ENCODE measurements at regions not wholly inside any gene's neighbourhood (a gene's known extent, or its start where the extent isn't known, plus 50 kb on each side); places are given as distances from the start of the nearest gene placed in this dataset.

DNA sequence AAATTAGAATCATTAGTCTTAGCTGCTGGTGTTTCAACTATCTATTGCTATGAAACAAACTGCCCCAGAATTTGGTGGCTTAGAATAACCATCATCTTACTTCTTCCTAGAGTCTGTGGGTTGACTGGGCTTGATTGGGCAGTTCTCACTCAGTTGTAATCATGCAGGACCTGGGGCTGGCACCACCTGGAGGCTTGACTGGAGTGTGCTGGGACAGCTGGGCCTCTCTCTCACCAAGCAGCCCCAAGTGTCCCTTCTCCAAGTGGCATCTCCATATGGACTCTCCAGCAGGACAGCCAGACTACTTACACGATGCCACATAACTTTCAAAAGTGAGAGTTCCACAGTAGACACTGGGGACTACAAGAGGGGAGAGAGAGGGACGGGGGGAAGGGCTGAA lies 140.3 kb upstream of the ATP1B1 start:
- H3K4me3 ChIP-seq (ENCODE audit: low read length) = no peak overlapping the region
- TF ChIP-seq ZNF274 (IDR thresholded peaks at IDR 0.05; ENCODE audit: low read depth, low read length) = no peak

DNA sequence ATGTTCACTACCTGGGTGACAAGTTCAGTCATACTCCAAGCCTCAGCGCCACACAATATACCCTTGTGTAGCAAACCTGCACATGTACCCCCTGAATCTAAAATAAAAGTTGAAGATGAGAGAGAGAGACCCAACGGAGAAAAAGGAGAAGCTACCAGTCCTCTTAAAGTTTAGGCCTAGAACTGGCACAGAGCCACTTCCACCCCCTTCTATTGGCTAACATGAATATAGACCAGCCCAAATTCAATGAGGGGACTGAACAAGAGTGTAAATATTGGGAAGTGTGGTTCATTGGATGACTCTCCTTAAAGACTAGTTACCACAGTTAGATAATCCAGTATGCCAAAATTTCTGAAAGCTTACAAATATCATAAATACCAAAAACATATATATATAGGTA lies 139.9 kb upstream of the ATP1B1 start:
- TF ChIP-seq ZNF274 (IDR thresholded peaks at IDR 0.05; ENCODE audit: low read depth, low read length) = no peak

GRCh38 chr1:168970926-168971659 lies 135.4 kb upstream of the ATP1B1 start:
- no peak overlapping the region for H3K4me3 ChIP-seq (ENCODE audit: low read length)
- no peak for TF ChIP-seq ZNF274 (IDR thresholded peaks at IDR 0.05; ENCODE audit: low read depth, low read length)

More for the DNA sequence above, 139.9 kb upstream of the ATP1B1 start:
- H3K4me3 ChIP-seq (ENCODE audit: low read length) = no peak overlapping the region

DNA sequence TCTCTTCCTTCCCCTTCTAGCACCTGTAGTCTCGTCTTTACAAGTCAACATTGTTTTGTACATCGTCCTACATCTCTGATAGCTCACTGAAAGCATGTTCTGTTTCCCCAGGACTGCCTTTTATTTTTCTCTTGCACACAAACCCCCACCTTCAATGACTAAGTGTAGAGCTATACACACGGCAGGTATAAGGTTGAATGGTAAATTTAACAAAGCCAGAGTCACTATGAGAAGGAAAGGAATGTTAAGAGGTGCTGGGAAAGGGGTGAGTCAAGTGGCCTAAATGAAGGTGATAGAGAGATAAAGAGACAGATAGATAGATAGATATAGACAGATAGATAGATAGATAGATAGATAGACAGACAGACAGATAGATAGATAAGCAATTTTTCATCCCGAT lies 134.3 kb upstream of the ATP1B1 start:
- no peak overlapping the region for H3K4me3 ChIP-seq (ENCODE audit: low read length)
- TF ChIP-seq ZNF274 (IDR thresholded peaks at IDR 0.05; ENCODE audit: low read depth, low read length) = no peak

DNA sequence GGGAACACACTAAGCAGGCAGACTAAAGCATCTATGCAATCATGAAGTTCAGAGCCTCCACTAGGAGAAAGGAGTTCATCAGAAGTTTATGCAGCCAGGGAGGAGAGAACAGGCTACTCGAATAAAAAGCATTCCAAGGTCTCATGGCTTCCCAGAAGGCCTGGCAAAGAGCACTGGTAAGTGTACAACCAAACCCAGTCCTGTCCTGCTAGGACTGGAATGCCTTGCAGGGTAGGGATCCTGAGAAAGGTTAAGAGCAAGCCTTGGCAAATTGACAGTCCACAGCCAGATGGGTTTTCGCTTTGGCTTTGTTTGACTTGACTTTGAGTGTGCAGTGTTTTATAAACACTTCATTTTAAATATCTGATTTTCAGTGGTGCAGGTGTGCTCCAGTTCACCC lies 133.6 kb upstream of the ATP1B1 start:
- H3K4me3 ChIP-seq (ENCODE audit: low read length) = no peak overlapping the region
- TF ChIP-seq ZNF274 (IDR thresholded peaks at IDR 0.05; ENCODE audit: low read depth, low read length) = no peak

DNA sequence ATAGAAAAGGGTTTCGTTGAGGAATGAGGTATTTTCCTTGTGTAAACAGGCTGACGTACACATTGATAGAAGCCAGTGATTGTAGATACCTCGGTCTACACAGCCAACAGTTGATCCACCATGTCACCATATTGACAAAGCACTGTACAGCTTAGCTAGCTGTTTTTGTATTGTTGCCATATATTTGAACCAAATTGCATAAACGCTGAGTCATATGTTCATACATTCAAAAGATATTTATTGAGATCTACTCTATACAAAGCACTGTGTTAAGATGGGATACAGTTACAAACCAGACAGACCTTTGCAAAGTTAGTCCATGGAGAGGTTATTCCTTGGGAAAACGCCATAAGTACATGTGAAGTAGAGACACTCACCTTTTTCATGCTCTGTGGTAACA lies 132.4 kb upstream of the ATP1B1 start:
- H3K4me3 ChIP-seq (ENCODE audit: low read length) = no peak overlapping the region
- TF ChIP-seq ZNF274 (IDR thresholded peaks at IDR 0.05; ENCODE audit: low read depth, low read length) = no peak

DNA sequence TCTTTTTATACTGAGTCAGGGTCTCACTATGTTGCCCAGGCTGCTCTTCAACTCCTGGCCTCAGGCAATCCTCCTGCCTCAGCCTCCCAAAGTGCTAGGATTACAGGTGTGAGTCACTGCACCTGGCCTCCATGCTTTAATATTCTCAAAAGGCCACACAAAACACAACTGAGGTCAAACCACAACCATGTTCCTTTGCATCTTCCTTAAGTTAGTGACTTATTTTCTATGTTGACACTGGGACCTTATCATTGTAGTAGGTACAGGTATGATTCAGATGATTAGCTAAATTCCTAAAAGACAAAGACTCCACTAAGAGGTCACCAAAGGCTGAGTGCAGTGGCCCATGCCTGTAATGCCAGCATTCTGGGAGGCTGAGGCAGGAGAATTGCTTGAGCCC lies 131.9 kb upstream of the ATP1B1 start:
- TF ChIP-seq ZNF274 (IDR thresholded peaks at IDR 0.05; ENCODE audit: low read depth, low read length) = no peak
- no peak overlapping the region for H3K4me3 ChIP-seq (ENCODE audit: low read length)

DNA sequence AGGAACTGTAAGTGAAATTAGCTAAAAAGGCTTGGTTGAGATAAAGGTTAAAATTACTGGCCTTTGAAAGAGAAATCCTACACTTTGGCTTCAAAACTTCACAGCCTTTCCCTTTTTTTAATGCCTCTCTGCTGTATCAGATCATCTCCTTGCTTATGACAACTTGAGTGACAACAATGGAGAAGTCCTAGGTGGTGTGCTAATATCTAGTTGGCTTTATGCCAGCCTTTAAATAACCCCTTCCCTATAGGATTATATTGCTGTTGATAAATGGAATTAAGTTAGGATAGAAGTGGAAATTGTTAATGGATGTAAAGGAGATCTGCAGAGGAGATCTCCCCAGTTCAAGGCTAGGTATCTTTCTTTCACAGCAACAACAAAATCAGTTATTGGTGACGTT lies 130.2 kb upstream of the ATP1B1 start:
- H3K4me3 ChIP-seq (ENCODE audit: low read length) = no peak overlapping the region
- TF ChIP-seq ZNF274 (IDR thresholded peaks at IDR 0.05; ENCODE audit: low read depth, low read length) = no peak

GRCh38 chr1:168977618-168978017 lies 128.9 kb upstream of the ATP1B1 start:
- no peak for TF ChIP-seq ZNF274 (IDR thresholded peaks at IDR 0.05; ENCODE audit: low read depth, low read length)
- no peak overlapping the region for H3K4me3 ChIP-seq (ENCODE audit: low read length)

GRCh38 chr1:168979276-168979675 lies 127.2 kb upstream of the ATP1B1 start:
- TF ChIP-seq ZNF274 (IDR thresholded peaks at IDR 0.05; ENCODE audit: low read depth, low read length) = no peak
- H3K4me3 ChIP-seq (ENCODE audit: low read length) = no peak overlapping the region

DNA sequence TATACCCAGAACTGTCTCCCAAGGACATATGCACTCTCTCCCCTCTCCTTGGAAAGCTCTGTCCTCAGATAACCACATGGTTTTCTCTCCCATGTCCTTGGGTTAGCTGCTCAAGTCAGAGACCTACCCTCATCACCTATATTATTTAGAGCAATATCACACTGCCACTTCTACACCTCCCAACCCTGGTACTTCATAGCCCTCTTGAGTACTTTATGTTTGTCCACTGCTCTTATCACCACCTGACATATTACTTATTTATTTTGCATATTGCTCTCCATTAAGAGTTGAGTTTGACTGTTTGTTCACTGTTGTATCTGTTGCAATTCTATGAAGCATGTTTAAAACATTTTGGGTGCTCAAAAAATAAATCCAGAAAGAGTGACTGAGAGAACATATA lies 126.3 kb upstream of the ATP1B1 start:
- H3K4me3 ChIP-seq (ENCODE audit: low read length) = no peak overlapping the region
- TF ChIP-seq ZNF274 (IDR thresholded peaks at IDR 0.05; ENCODE audit: low read depth, low read length) = no peak

DNA sequence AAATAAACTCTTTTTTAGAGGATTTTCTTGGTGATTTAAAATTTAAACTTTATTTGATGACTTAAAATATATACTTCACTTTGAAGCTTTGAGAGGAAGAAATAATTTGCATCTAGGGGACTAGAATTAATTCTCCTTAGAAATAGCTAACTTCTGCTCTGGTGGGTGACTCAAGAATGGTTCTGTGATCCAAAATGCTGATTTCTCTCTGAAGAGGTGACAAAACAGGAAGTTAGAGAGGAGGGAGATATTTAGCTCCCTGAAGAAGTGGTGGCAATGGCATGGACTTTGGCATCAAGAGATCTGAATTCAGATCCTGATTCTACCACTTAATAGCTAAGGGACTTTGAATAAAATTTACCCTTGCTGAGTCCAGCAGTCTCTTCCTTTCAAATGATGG lies 125.8 kb upstream of the ATP1B1 start:
- no peak for TF ChIP-seq ZNF274 (IDR thresholded peaks at IDR 0.05; ENCODE audit: low read depth, low read length)
- no peak overlapping the region for H3K4me3 ChIP-seq (ENCODE audit: low read length)

- TF ChIP-seq ZNF274 (IDR thresholded peaks at IDR 0.05; ENCODE audit: low read depth, low read length) = no peak
- H3K4me3 ChIP-seq (ENCODE audit: low read length) = no peak overlapping the region
Observed at GRCh38 chr1:168982778-168983177, 123.7 kb upstream of the ATP1B1 start.

DNA sequence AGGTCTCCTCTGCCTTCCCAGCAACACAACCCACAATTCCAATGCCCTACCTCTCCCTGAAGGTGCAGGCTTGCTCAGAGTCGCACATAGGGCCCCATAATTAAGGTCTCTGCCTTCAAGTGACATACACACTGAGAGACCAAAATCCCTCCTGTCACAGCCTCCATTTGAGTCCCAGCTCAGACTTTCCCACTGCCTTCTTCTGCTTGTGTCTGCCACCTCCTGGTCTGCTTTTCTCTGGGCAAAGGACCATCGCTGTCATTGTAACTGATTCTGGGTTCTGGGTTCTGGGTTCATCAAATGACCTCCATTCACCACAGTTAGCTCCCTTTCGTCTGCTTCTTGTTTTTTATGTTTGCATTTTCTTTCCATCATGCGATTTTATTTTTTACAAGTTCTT lies 119.2 kb upstream of the ATP1B1 start:
- H3K4me3 ChIP-seq (ENCODE audit: low read length) = no peak overlapping the region
- no peak for TF ChIP-seq ZNF274 (IDR thresholded peaks at IDR 0.05; ENCODE audit: low read depth, low read length)

DNA sequence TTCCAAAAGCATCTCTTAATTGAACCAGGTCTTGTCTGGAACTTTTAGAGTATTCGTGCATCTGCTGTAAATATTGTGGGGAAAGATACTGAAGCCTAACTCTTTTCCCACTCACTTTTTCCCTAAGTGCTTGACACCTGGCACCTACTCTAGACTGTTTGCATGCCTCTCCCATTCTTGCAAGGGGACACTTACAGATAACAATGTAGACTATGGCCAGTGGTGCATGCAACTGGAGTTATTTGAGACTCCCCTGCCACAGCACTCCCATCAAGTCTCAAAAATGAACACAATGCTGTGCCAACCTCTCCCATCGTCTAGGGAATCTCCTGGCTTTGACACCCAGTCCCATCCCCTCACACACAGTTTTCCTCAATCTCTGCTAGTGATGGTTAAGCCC lies 118.6 kb upstream of the ATP1B1 start:
- no peak for TF ChIP-seq ZNF274 (IDR thresholded peaks at IDR 0.05; ENCODE audit: low read depth, low read length)
- H3K4me3 ChIP-seq (ENCODE audit: low read length) = no peak overlapping the region

DNA sequence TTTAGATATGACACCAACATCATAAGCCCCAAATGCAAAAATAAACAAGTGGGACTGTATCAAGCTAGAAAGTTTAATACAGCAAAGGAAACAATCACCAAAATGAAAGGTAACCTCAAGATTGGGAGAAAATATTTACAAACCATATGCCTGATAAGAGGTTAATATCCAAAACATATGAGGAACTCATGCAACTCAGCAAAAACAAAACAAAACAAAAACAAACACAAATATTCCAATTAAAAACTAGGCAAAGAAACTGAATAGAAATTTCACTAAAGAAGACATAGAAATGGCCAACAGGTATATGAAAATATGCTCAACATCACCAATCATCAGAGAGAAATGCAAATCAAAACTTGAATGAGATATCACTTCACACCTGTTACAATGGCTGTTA lies 116.5 kb upstream of the ATP1B1 start:
- H3K4me3 ChIP-seq (ENCODE audit: low read length) = no peak overlapping the region
- TF ChIP-seq ZNF274 (IDR thresholded peaks at IDR 0.05; ENCODE audit: low read depth, low read length) = no peak
